ENCODE measurements at regions not wholly inside any gene's neighbourhood (a gene's known extent, or its start where the extent isn't known, plus 50 kb on each side); places are given as distances from the start of the nearest gene placed in this dataset.
"Not testable (repeated sequence)": the region's sequence is repeated elsewhere in the genome, so short reads cannot be mapped to it uniquely, and the experiment has no call there.

GRCh38 chr10:76621886-76622620 lies 1015.6 kb downstream of the KCNMA1 start:
- DNase-seq (no peak), ATAC-seq (no peak)
- Mint-ChIP-seq H3K4me1 (ENCODE audit: low read depth) (no peaks in the 10 kb centered on the region), H3K27ac (no peak overlapping the region), H3K9me3 (ENCODE audit: insufficient read depth) (no peaks in the 10 kb centered on the region), H3K36me3 (ENCODE audit: low read depth) (no peaks in the 10 kb centered on the region), H3K27me3 (ENCODE audit: low read depth) (no peaks in the 10 kb centered on the region), H3K4me3 (no peak overlapping the region)
- POLR2A ChIA-PET: no interaction called here
- CTCF ChIA-PET: no interaction called here

DNA sequence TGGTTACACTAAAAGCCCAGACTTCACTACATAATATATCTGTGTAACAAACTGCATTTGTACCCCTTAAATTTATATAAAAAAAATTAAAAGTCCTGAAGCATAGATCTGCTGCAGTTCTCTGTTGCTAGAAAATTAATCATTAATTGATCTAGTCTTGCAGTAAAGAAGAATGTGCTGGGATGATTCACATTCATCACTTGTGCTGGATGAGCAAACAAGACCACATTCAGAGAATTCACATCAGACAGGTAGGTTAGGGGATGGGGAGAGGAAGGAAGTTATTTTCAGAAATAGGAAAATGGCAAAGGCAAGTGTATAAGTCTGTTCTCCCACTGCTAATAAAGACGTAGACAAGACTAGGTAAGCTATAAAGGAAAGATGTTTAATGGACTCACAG lies 1019.0 kb downstream of the KCNMA1 start:
- peak; percentile 33 for ATAC-seq
- Mint-ChIP-seq H3K27me3 (ENCODE audit: low read depth) (no peaks in the 10 kb centered on the region), H3K9me3 (ENCODE audit: insufficient read depth) (no peaks in the 10 kb centered on the region), H3K4me1 (ENCODE audit: low read depth) (no peaks in the 10 kb centered on the region), H3K27ac (no peak overlapping the region), H3K4me3 (no peak overlapping the region), H3K36me3 (ENCODE audit: low read depth) (no peaks in the 10 kb centered on the region)
- CTCF ChIA-PET: no interaction called here
- POLR2A ChIA-PET: no interaction called here
- no peak for DNase-seq

DNA sequence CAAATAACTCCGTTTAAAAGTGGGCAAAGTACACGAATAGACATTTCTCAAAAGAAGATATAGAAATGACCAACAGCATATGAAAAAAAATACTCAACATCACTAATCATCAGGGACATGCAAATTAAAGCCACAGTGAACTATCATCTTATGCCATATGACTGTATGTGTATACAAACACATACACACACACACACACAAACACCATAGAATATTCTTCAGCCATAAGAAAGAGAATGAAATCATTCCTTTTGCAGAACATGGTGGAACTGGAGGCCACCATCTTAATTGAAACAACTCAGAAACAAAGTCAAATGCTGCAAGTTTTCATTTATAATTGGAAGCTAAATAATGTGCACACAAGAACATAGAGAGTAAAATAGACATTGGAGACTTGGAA lies 1019.4 kb downstream of the KCNMA1 start:
- no peaks in the 10 kb centered on the region for H3K36me3 Mint-ChIP-seq (ENCODE audit: low read depth)
- H3K27me3 Mint-ChIP-seq (ENCODE audit: low read depth): no peaks in the 10 kb centered on the region
- H3K4me3 Mint-ChIP-seq: no peak overlapping the region
- ChIA-PET CTCF (no interaction called here), POLR2A (no interaction called here)
- no peak overlapping the region for H3K27ac Mint-ChIP-seq
- ATAC-seq (peak; percentile 47), DNase-seq (no peak)
- H3K9me3 Mint-ChIP-seq (ENCODE audit: insufficient read depth): no peaks in the 10 kb centered on the region
- H3K4me1 Mint-ChIP-seq (ENCODE audit: low read depth): no peaks in the 10 kb centered on the region

GRCh38 chr10:76616666-76617065 lies 1020.9 kb downstream of the KCNMA1 start:
- CTCF ChIA-PET; H3K9me3 Mint-ChIP-seq (ENCODE audit: insufficient read depth); H3K36me3 Mint-ChIP-seq (ENCODE audit: low read depth); DNase-seq; H3K27ac Mint-ChIP-seq; H3K4me1 Mint-ChIP-seq (ENCODE audit: low read depth); POLR2A ChIA-PET; H3K27me3 Mint-ChIP-seq (ENCODE audit: low read depth); ATAC-seq; H3K4me3 Mint-ChIP-seq: not testable (repeated sequence)

DNA sequence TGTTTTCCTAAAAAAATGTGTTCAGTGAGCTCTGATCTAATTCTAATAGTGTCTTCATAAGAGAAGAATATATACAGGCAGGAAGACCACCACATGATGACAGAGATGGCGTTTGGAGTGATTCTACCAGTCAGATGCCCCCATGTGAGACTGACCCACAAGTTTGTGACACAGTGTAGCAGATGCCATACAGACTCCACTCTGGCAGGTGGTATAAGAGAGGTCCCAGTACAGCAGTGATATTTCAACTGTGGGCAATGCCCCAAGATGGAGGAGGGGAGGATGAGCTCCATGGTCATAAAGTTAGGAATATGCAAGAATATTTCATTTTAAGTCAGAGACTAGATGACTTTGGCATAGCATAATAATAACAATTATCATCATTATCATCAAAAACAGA lies 1022.6 kb downstream of the KCNMA1 start:
- Mint-ChIP-seq H3K27me3 (ENCODE audit: low read depth) (no peaks in the 10 kb centered on the region), H3K4me1 (ENCODE audit: low read depth) (no peaks in the 10 kb centered on the region), H3K9me3 (ENCODE audit: insufficient read depth) (peaks cover 4% of the 10 kb centered on the region), H3K36me3 (ENCODE audit: low read depth) (no peaks in the 10 kb centered on the region), H3K27ac (no peak overlapping the region), H3K4me3 (no peak overlapping the region)
- ATAC-seq: no peak
- POLR2A ChIA-PET: no interaction called here
- CTCF ChIA-PET: no interaction called here
- no peak for DNase-seq
